ENCODE measurements at regions not wholly inside any gene's neighbourhood (a gene's known extent, or its start where the extent isn't known, plus 50 kb on each side); places are given as distances from the start of the nearest gene placed in this dataset.

GRCh38 chr22:17303840-17304779 is 65.2 kb upstream of the CECR2 start:
- no peak for TF ChIP-seq CTCF (IDR thresholded peaks at IDR 0.05; ENCODE audit: low read depth, low read length, missing input control)
- TF ChIP-seq SP1 (IDR thresholded peaks at IDR 0.05): no peak
- TF ChIP-seq GABPA (IDR thresholded peaks at IDR 0.05 in 1 of 2, conservative IDR thresholded peaks at IDR 0.05 in 1 of 2): no peak
- no peak for TF ChIP-seq MAX (IDR thresholded peaks at IDR 0.05)
- no peak for TF ChIP-seq FOXA1 (IDR thresholded peaks at IDR 0.05)
- TF ChIP-seq FOXA2 (IDR thresholded peaks at IDR 0.05): no peak
- TF ChIP-seq TAF1 (conservative IDR thresholded peaks at IDR 0.05): no peak
- TF ChIP-seq YY1 (IDR thresholded peaks at IDR 0.05): no peak
- TF ChIP-seq JUND (IDR thresholded peaks at IDR 0.05): no peak
